ENCODE measurements at regions not wholly inside any gene's neighbourhood (a gene's known extent, or its start where the extent isn't known, plus 50 kb on each side); places are given as distances from the start of the nearest gene placed in this dataset.
"Not testable (repeated sequence)": the region's sequence is repeated elsewhere in the genome, so short reads cannot be mapped to it uniquely, and the experiment has no call there.

DNA sequence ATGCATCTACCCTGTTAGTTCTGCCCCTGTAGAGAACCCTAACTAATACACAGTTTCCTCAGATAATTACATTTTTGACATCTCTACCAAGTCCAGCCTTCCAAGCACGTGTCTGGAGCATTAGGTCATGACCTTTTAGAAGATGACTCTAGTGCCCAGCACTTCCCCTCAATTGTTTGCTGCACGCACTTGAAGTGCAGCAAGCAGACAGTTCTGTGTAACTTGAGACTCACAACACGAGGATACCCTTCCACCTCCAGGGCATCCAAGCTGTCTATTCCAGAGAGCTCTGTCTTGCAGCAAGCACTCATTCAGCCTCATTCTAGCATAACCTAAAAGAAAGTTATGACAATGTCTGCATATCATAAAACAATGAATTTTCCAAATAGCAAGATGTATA, 1410.5 kb upstream of the CDH18 start:
- no peak overlapping the region for H3K4me3 Mint-ChIP-seq
- H3K36me3 Mint-ChIP-seq (ENCODE audit: low read depth), result no peaks in the 10 kb centered on the region
- H3K4me1 Mint-ChIP-seq, result peaks cover 44% of the 10 kb centered on the region
- DNase-seq, result peak; percentile 10
- H3K27ac Mint-ChIP-seq, result no peak overlapping the region
- no peak for TF ChIP-seq CTCF (IDR thresholded peaks at IDR 0.05)
- no peaks in the 10 kb centered on the region for H3K9me3 Mint-ChIP-seq
- peaks cover 2% of the 10 kb centered on the region for H3K27me3 Mint-ChIP-seq (ENCODE audit: low read depth, poor library complexity)

- H3K36me3 Mint-ChIP-seq (ENCODE audit: low read depth), result no peaks in the 10 kb centered on the region
- TF ChIP-seq CTCF (IDR thresholded peaks at IDR 0.05), result no peak
Measured at GRCh38 chr5:21397693-21398092, 1409.7 kb upstream of the CDH18 start.

DNA sequence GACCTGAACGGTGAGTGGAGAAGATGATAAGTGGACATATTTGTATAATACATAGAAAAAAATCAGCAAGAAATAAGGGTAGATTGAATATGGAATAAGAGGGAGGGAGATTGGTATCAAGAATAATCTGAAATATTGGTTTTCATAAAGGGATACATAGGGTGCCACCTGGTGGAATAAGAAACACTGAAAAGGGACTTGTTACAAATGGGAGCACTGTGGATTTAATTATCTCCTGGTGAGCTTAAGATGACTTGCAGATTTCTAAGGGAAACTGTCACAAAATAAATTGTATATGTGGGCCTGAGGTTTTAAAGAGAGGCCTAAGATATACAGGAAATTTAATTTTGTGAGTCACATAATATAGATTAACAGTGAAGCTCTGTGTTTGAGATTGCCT, 1403.5 kb upstream of the CDH18 start:
- Mint-ChIP-seq H3K36me3 (ENCODE audit: low read depth) (no peaks in the 10 kb centered on the region), H3K4me1 (peaks cover 25% of the 10 kb centered on the region), H3K4me3 (no peak overlapping the region), H3K27ac (no peak overlapping the region), H3K27me3 (ENCODE audit: low read depth, poor library complexity) (peaks cover 2% of the 10 kb centered on the region), H3K9me3 (no peaks in the 10 kb centered on the region)
- TF ChIP-seq CTCF (IDR thresholded peaks at IDR 0.05), result no peak
- no peak for DNase-seq

More at GRCh38 chr5:21397693-21398092, 1409.7 kb upstream of the CDH18 start:
- Mint-ChIP-seq H3K4me1 (peaks cover 44% of the 10 kb centered on the region), H3K9me3 (no peaks in the 10 kb centered on the region), H3K4me3 (no peak overlapping the region), H3K27ac (no peak overlapping the region), H3K27me3 (ENCODE audit: low read depth, poor library complexity) (peaks cover 2% of the 10 kb centered on the region)
- no peak for DNase-seq

GRCh38 chr5:21360754-21361153, 1372.8 kb upstream of the CDH18 start:
- not testable (repeated sequence) for H3K27me3 Mint-ChIP-seq (ENCODE audit: low read depth, poor library complexity); DNase-seq; H3K4me1 Mint-ChIP-seq; H3K27ac Mint-ChIP-seq; H3K36me3 Mint-ChIP-seq (ENCODE audit: low read depth); H3K4me3 Mint-ChIP-seq
- peaks cover 16% of the 10 kb centered on the region for H3K9me3 Mint-ChIP-seq

GRCh38 chr5:21341948-21342261, 1353.9 kb upstream of the CDH18 start:
- H3K4me1 Mint-ChIP-seq; H3K27ac Mint-ChIP-seq; H3K36me3 Mint-ChIP-seq (ENCODE audit: low read depth); DNase-seq; H3K27me3 Mint-ChIP-seq (ENCODE audit: low read depth, poor library complexity); H3K9me3 Mint-ChIP-seq: not testable (repeated sequence)
- peak overlapping the region; percentile 80 for H3K4me3 Mint-ChIP-seq

GRCh38 chr5:21341203-21341947, 1353.4 kb upstream of the CDH18 start:
- H3K27ac Mint-ChIP-seq; H3K27me3 Mint-ChIP-seq (ENCODE audit: low read depth, poor library complexity); H3K36me3 Mint-ChIP-seq (ENCODE audit: low read depth); H3K9me3 Mint-ChIP-seq; H3K4me1 Mint-ChIP-seq: not testable (repeated sequence)
- peak overlapping the region; percentile 80 for H3K4me3 Mint-ChIP-seq
- TF ChIP-seq CTCF (IDR thresholded peaks at IDR 0.05), result peak; percentile 30
- DNase-seq, result peak; percentile 48

- not testable (repeated sequence) for H3K4me3 Mint-ChIP-seq; H3K27ac Mint-ChIP-seq; H3K4me1 Mint-ChIP-seq; H3K9me3 Mint-ChIP-seq; DNase-seq; H3K36me3 Mint-ChIP-seq (ENCODE audit: low read depth); H3K27me3 Mint-ChIP-seq (ENCODE audit: low read depth, poor library complexity)
Measured at GRCh38 chr5:21340233-21340632, 1352.2 kb upstream of the CDH18 start.

GRCh38 chr5:21336478-21336877, 1348.5 kb upstream of the CDH18 start:
- not testable (repeated sequence) for H3K4me1 Mint-ChIP-seq; DNase-seq; H3K36me3 Mint-ChIP-seq (ENCODE audit: low read depth); H3K9me3 Mint-ChIP-seq; H3K27ac Mint-ChIP-seq; H3K4me3 Mint-ChIP-seq; H3K27me3 Mint-ChIP-seq (ENCODE audit: low read depth, poor library complexity)

DNA sequence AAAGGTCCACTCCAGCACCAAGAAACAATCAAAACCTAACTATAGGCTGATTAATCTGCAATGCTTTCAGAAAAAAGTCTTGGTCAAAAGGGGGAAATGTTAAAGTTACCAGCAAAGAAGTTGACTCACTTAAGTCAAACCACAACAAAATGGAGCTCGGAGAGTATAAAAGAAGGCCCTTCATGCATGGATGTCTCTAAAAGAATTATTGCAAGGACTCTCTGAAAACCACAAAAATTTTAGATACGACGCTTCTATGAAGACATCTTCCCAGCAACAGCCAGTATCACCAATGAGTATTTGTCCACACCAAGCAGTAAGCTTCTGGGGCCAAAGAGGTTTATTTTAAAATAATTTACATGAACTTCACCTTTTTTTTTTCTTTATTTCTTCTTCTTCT, 1327.4 kb upstream of the CDH18 start:
- not testable (repeated sequence) for H3K27ac Mint-ChIP-seq; H3K27me3 Mint-ChIP-seq (ENCODE audit: low read depth, poor library complexity); H3K9me3 Mint-ChIP-seq; H3K4me3 Mint-ChIP-seq; H3K4me1 Mint-ChIP-seq; H3K36me3 Mint-ChIP-seq (ENCODE audit: low read depth); DNase-seq

GRCh38 chr5:21301205-21301604, 1313.2 kb upstream of the CDH18 start:
- not testable (repeated sequence) for H3K4me1 Mint-ChIP-seq; H3K36me3 Mint-ChIP-seq (ENCODE audit: low read depth); DNase-seq; H3K27me3 Mint-ChIP-seq (ENCODE audit: low read depth, poor library complexity); H3K27ac Mint-ChIP-seq; H3K9me3 Mint-ChIP-seq; H3K4me3 Mint-ChIP-seq

- not testable (repeated sequence) for H3K9me3 Mint-ChIP-seq; H3K27me3 Mint-ChIP-seq (ENCODE audit: low read depth, poor library complexity); H3K27ac Mint-ChIP-seq; H3K36me3 Mint-ChIP-seq (ENCODE audit: low read depth); DNase-seq; H3K4me1 Mint-ChIP-seq; H3K4me3 Mint-ChIP-seq
Measured at GRCh38 chr5:21274361-21274760, 1286.4 kb upstream of the CDH18 start.
